ENCODE measurements at regions not wholly inside any gene's neighbourhood (a gene's known extent, or its start where the extent isn't known, plus 50 kb on each side); places are given as distances from the start of the nearest gene placed in this dataset.
"Not testable (repeated sequence)": the region's sequence is repeated elsewhere in the genome, so short reads cannot be mapped to it uniquely, and the experiment has no call there.

DNA sequence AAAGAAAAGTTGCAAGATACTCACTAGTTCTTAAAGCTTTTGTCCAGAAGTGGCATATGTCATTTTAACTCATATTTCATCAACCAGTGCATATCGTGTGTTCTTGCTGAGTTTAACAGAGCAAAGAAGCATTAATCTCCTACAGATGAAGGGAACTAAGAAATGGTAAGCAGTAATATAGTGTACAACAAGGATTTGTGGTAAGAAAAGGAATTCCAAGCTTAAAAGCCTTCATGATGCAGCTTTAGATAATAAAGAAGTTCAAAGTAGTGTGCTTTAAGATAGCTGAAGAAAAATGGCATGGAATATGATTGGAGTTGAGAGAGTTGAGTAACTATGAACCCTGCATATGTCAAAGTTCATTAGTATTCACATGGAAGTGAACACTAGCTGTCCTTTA lies 649.8 kb upstream of the FSHR start:
- DNase-seq (ENCODE audit: low spot score), result no peak

DNA sequence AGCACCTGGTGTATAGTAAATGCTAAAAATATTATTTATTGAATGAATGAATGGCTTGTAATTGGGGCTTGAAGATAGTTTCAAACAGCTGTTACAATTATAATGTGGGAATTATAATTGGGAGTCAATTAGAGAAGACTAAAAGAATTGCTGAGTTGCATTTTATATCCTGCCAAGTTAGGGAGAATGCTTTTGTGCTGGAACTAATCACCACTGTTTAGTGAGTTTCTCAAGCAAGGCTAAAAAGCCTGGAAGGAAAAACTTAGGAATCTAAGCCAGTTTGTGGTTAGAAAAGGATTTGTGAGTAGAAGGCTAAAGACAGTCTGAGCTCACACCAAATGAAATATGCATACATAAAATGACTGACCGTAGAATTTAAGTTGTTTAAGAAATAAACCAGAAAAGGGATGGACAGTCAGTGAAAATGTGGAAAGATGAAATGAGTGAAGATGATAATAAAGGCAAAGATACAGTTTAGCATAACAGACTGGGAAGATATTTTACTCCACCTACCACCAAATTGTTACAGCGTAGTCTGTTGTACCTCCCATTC lies 647.7 kb upstream of the FSHR start:
- DNase-seq (ENCODE audit: low spot score), result no peak

DNA sequence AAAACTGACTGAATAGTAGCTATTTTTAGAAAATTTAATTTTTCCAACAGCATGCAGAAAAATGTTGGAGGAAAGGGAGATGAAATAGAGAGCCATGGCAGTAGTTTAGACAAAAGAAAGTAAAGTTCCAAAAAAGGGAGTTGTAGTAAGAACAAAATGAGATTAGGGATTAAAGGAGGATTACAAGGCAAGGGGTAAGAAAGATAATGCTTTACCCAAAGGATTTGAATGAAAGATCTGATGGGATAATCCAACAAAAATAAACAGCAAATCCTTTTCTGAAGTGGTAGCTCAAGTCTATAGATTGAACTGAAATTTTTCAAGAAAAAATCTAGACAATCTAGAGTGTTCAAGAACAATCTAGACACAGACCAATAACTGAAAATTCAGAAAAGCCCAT lies 644.3 kb upstream of the FSHR start:
- DNase-seq (ENCODE audit: low spot score), result no peak

DNA sequence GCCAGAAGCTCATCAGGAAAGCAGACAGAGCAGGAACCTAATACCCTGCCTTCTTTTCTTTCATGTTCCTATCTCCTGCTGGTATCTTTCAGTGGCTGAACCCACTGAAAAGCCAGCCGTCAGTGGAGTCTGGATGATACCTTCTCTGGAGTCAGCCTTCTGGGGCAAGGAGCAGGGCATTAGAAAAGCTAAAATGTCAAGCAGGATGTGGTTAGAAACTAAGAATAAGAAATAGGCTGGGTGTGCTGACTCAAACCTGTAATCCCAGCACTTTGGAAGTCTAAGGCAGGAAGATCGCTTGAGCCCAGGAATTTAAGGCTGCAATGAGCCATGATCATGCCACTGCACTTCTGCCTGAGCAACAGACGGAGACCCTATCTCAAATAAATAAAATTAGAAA lies 642.0 kb upstream of the FSHR start:
- DNase-seq (ENCODE audit: low spot score), result no peak

DNA sequence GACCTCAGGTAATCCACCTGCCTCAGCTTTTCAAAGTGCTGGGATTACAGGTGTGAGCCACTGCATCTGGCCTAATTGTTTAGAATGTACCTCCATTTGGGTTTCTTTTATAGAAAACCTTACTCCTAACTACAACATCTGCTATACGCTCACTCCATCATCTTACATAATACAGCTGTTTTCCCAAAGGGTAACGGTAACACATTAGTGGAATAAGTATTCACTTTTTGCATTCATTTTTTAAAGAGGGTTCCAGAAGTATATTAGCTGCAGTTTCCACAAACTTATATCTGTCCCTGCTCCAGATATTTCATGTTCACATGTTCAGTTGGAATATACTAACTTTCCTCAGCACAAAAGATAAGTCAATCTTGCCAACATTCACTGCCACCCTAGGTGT lies 640.1 kb upstream of the FSHR start:
- no peak for DNase-seq (ENCODE audit: low spot score)

DNA sequence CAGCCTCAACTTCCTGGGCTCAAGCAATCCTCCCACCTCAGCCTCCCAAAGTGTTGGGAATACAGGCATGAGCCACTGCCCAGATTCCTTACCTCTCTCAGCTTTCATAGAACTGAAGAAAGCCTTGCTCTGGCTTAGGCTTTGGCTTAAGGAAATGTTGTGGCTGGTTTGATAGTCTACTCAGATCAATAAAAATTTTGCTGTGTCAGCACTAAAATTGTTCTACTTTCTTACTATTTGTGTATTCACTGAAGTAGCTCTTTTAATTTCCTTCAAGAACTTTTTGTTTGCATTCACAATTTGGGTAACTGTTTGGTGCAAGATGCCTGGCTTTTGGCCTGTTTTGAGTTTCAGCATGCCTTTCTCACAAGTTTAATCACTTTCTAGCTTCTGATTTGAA lies 634.0 kb upstream of the FSHR start:
- no peak for DNase-seq (ENCODE audit: low spot score)

DNA sequence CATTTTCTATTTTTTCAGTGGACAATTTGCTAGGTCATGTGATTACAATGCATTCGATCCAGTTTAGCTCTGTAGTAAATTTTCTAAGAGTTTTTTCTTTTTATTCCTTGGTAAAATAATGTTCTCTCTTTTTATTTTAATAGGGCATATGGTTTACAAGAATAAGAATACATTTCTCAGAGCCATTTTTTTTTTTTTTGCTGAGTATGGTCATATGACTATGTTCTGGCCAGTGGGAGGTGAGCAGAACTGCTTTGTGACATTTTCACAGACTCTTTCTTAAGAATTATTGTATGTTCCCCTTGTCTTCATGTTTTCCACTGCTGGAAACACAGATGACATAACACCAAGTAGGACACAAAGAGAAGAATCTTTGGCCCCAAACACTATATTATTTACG lies 626.6 kb upstream of the FSHR start:
- DNase-seq (ENCODE audit: low spot score), result no peak

DNA sequence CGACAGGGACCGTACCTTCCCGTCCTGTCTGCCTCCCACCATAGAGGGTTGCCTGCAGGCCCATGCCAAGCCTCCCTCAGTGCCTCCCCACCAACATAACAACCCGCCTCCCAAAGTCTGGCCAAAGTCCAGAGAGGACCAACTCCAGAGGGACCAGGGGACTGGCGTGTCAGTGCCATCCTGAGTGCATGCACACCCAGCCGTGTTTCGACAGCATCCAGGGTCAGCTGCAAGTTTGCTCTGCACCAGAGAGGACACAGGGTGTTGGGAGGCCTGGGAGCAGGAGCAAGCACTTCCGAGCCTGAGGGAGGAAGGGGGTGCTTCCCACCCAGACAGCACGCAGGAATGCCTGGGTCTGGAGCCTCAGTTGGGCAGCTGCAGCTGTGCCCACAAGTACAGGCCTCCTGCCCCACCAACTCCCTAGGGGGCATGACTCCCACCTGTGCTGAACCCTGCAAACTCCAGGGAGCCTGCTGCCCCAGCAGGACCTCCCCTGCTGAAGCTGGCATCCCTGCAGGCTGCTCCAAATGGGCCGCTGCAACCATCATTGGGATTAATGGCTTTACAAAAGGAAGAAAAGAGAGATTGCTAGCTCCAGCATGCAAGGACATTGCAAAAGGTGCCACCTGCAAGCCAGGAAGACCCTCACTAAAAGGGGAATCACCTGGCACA lies 618.1 kb upstream of the FSHR start:
- DNase-seq (ENCODE audit: low spot score), result no peak

GRCh38 chr2:49770919-49771318 lies 616.6 kb upstream of the FSHR start:
- DNase-seq (ENCODE audit: low spot score), result peak; percentile 1

- DNase-seq (ENCODE audit: low spot score), result no peak
These were observed 613.0 kb upstream of the FSHR start for GRCh38 chr2:49767316-49767715.

- no peak for DNase-seq (ENCODE audit: low spot score)
These were observed 601.5 kb upstream of the FSHR start for GRCh38 chr2:49755777-49756176.

GRCh38 chr2:49754381-49754780 lies 600.1 kb upstream of the FSHR start:
- no peak for DNase-seq (ENCODE audit: low spot score)

DNA sequence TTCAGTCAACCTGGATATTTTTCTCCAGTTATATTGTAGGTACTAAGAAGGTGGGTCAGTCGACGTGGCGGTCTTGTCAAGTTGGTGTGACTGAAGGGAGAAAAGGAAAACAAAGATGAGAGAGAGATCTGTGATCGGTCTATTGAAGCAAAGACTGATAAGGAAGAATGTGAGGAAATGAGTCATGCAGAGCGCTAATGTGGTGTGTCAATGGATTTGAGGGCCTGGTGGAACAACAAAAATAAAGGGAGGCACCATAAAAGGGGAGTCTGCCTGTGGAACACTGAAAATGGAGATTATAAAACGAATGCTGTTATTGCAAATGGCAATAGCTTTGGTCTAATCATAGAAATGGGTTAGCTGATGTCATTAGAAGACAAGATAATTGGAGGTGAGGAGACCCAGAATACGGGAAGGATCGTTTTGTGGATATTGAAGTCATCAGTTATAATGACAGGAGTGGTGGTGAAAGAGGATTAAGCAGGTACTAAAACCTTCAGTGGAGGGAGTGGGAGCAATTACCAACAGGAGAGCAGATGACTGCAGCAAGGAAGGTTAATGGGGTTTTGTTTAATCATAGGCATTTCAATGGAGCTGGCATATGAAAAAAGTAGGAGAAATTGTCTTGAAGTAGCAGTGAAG lies 599.1 kb upstream of the FSHR start:
- DNase-seq (ENCODE audit: low spot score), result no peak

- DNase-seq (ENCODE audit: low spot score), result no peak
These were observed 583.3 kb upstream of the FSHR start for GRCh38 chr2:49737606-49738005.

GRCh38 chr2:49732924-49733323 lies 578.6 kb upstream of the FSHR start:
- not testable (repeated sequence) for DNase-seq (ENCODE audit: low spot score)

DNA sequence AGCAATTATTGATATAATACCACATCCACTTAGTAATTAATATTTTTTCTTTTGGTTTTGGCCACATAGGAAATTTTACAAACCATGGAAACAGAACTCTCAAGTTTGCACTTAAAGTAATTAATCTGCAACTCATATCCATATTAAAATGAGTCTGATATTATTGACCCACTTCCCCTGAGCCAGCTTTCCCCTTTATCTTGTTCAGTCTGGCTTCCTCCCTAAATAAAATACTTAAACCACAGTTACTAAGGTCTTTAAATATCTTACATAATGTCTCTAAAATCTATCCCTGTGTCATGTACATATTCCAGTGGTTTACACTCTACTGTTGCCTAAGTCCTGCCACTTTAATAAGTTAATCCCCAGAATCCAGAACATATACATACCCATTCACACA lies 564.9 kb upstream of the FSHR start:
- DNase-seq (ENCODE audit: low spot score), result no peak

DNA sequence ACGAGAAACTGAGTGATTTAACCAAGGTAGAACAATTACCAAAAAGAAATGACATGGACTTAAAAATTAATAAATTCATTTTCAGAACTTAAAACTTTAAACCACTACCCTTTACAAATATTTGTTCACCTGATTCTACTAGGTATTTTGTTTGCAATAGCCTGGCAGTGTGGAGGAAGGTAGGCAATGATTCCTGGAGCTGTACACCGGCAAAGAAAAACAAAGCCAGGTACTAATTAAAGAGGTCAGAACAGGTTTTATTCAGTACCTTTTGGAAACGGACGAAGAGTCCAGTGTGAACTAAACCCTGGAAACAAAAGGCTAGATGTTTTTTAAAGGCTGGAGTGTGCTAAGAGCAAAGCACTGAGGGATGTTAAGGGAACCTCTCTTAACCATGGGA lies 561.3 kb upstream of the FSHR start:
- DNase-seq (ENCODE audit: low spot score), result no peak

DNA sequence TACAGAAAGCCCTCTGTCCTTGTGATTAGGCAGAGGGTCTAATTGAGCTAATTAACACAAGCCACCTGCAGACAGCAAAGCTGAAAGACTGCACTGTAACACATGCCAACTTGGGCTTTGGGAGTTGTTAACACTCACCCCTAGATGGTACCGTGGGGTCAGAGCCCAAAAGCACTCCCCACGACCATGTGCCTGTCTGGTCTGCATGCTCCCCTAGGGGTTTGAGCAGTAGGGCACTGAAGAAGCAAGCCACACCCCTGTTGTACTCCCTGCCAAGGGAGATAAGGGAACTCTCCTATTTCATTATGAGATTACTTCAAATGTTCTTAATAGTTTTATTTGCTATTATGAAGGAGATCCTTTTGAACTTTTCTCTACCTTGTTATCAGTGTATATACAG lies 560.1 kb upstream of the FSHR start:
- no peak for DNase-seq (ENCODE audit: low spot score)

DNA sequence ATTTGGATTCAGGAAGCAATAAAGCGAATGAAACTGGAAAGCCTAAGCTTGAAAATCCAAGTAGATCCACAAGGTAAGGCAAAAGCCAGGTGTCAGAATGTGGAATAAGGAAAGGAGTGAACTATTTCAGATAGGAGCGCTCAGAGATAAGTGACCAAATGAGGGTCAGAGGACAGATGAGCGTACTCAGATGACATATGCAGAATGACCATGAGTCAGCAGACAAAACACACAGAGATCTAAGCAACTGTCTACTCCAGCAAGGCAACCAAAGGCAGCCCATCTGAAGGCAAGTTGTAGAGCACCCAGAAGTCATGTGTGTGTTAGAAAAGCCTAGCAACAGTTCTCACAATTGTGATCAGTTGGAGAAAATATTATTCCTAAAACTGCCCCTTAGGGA lies 548.4 kb upstream of the FSHR start:
- DNase-seq (ENCODE audit: low spot score), result no peak

DNA sequence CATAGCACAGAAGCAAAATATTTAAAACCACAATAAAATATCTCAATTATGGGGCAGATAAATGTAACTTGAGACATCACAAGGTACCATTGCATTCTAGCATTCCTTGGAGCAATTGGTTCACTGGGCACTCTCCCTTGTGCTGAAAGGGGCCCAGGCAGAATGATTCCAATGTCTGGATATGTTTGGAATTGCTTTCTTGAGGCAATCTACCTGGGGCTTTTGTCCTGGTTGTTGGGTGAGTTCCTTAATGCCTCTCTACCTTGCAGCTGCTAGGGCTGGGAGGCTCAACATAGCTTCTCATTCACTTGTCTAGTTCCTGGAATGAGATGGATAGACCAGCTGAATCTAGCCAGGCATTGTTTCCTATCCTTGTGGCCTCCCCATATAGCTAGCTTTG lies 539.6 kb upstream of the FSHR start:
- DNase-seq (ENCODE audit: low spot score), result no peak

- DNase-seq (ENCODE audit: low spot score), result not testable (repeated sequence)
These were observed 537.7 kb upstream of the FSHR start for GRCh38 chr2:49692022-49692421.

DNA sequence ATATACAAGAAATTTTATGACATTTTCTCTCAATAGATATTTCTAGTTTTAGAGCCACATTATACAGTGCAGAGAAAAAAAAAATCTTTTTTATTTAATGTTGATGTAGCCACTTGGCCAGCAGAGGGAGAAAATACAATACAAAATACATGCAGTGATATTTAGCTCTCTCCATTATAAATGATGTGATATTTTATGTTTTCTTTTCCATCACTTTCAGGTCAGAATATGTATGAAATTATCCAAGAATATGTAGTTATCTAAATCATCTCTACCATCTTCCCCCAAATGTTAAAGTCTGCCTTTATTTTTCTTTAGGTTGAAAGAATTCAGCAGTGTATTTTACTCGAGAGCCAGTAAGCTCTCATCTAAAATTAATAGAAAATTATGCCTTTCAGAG lies 533.6 kb upstream of the FSHR start:
- no peak for DNase-seq (ENCODE audit: low spot score)

DNA sequence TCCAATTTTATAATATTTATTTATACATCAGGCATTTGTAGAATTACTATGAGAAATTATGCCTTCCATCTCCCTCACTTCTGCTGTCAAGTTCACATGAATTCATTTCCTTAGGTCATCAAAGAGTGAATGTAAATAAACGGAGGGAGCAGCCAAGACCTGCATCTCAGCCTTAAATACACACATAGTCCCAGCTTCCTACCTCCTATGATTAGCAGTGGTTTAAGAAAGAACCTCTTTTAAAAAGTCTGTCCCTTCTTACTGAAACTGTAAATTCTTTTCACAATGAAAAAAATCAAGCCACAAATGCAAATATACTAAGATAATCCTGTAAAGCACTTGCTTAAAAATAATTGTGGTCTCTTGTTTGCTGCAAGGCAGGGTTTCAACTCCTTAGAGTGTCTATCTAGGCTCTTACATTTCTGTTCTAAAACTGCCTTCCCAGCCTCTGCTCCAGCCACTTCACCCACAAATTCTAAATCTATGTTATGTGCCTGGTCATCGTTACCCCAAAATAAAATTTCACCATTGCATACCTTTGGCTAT lies 532.7 kb upstream of the FSHR start:
- DNase-seq (ENCODE audit: low spot score), result no peak

DNA sequence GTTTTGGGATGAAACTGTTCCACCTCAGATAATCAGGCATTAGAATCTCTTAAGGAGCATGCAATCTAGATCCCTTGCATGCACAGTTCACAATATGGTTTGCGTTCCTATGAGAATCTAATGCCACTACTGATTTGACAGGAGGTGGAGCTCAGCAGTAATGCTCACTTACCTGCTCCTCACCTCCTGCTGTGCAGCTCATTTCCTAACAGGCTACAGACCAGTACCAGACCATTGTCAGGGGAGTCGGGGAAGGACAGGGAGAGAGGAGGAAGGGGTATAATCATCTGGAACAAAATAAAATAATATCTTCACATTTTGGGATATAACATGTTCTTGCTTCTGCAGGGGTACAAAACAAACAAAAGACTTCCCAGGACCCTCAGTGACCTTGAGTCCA lies 532.0 kb upstream of the FSHR start:
- no peak for DNase-seq (ENCODE audit: low spot score)

All from HuH-7 (cell line).